GM18867 (cell line): ENCODE measurements at regions not wholly inside any gene's neighbourhood (a gene's known extent, or its start where the extent isn't known, plus 50 kb on each side); places are given as distances from the start of the nearest gene placed in this dataset.

Experiments
- ATAC-seq: cut with Tn5 transposase; IDR thresholded peaks from one replicate; pipeline ENCODE4 v1.9.1; 2021; ENCODE audit warnings: mild to moderate bottlenecking, moderate library complexity; ENCODE audit not compliant: unreplicated experiment

GRCh38 chrX:7233580-7234406 is 85.8 kb upstream of the PUDP start:
- no peak for ATAC-seq

- no peak for ATAC-seq
Observed at GRCh38 chrX:7228226-7228625, 80.3 kb upstream of the PUDP start.

- ATAC-seq = no peak
Observed at GRCh38 chrX:7225338-7225737, 77.4 kb upstream of the PUDP start.

GRCh38 chrX:7223271-7223670 is 75.3 kb upstream of the PUDP start:
- peak; percentile 86 for ATAC-seq

GRCh38 chrX:7220121-7220520 is 72.2 kb upstream of the PUDP start:
- no peak for ATAC-seq

GRCh38 chrX:7219153-7219705 is 71.3 kb upstream of the PUDP start:
- no peak for ATAC-seq

GRCh38 chrX:7218321-7219152 is 70.6 kb upstream of the PUDP start:
- ATAC-seq = no peak

- ATAC-seq = peak; percentile 71
Observed at GRCh38 chrX:7216981-7217587, 69.1 kb upstream of the PUDP start.

- ATAC-seq = no peak
Observed at GRCh38 chrX:7215842-7216241, 67.9 kb upstream of the PUDP start.

GRCh38 chrX:7214251-7214650 is 66.3 kb upstream of the PUDP start:
- ATAC-seq = no peak

GRCh38 chrX:7205037-7205577 is 57.2 kb upstream of the PUDP start:
- ATAC-seq = no peak

- ATAC-seq = no peak
Observed at GRCh38 chrX:7204619-7205018, 56.7 kb upstream of the PUDP start.

GRCh38 chrX:7202206-7202605 is 54.3 kb upstream of the PUDP start:
- no peak for ATAC-seq

- no peak for ATAC-seq
Observed at GRCh38 chrX:7201496-7201895, 53.5 kb upstream of the PUDP start.

- ATAC-seq = peak; percentile 47
Observed at GRCh38 chrX:7198499-7198898, 50.5 kb upstream of the PUDP start.
